ENCODE measurements at regions not wholly inside any gene's neighbourhood (a gene's known extent, or its start where the extent isn't known, plus 50 kb on each side); places are given as distances from the start of the nearest gene placed in this dataset.

GRCh38 chr4:158055668-158056067 is 117.2 kb downstream of the GASK1B start:
- TF ChIP-seq CREB1 (IDR thresholded peaks at IDR 0.05; ENCODE audit: low read depth) = no peak
- TF ChIP-seq CEBPB (IDR thresholded peaks at IDR 0.05) = no peak
- no peak for TF ChIP-seq NFIC (IDR thresholded peaks at IDR 0.05)
- no peak for TF ChIP-seq EGR1 (IDR thresholded peaks at IDR 0.05)
- TF ChIP-seq TAF1 (IDR thresholded peaks at IDR 0.05; ENCODE audit: low read depth) = no peak
- TF ChIP-seq USF1 (IDR thresholded peaks at IDR 0.05) = no peak
- no peak for TF ChIP-seq TEAD4 (IDR thresholded peaks at IDR 0.05)
- no peak for TF ChIP-seq REST (IDR thresholded peaks at IDR 0.05; ENCODE audit: low read depth)
- TF ChIP-seq FOXM1 (IDR thresholded peaks at IDR 0.05; ENCODE audit: borderline replicate concordance, low read depth) = no peak
- no peak for TF ChIP-seq EP300 (IDR thresholded peaks at IDR 0.05; ENCODE audit: borderline replicate concordance)
- TF ChIP-seq, protein P1, sequence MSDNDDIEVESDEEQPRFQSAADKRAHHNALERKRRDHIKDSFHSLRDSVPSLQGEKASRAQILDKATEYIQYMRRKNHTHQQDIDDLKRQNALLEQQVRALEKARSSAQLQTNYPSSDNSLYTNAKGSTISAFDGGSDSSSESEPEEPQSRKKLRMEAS (IDR thresholded peaks at IDR 0.05) = no peak
- no peak for TF ChIP-seq ZBTB7A (IDR thresholded peaks at IDR 0.05; ENCODE audit: low read depth)

DNA sequence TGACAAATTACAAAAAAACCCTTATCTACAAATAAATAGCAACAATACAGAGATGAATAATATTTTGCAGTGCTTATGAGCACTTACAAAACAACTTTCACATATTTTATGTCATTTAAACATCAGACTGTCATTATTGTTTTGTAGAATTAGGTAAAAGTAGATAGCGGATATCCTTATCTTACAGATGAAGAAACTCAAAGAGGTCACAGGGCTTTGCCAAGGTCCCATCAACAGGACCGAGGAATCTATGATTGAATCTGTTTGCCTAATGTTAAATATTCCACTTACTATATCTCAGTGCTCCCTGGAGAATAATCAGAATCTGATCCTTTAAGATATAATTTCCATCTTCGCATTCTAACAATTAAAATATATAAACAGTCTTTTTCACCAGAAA is 119.0 kb downstream of the GASK1B start:
- TF ChIP-seq TAF1 (IDR thresholded peaks at IDR 0.05; ENCODE audit: low read depth) (no peak), FOXM1 (IDR thresholded peaks at IDR 0.05; ENCODE audit: borderline replicate concordance, low read depth) (no peak), EGR1 (IDR thresholded peaks at IDR 0.05) (no peak), TCF12 (IDR thresholded peaks at IDR 0.05; ENCODE audit: low read depth) (no peak), EP300 (IDR thresholded peaks at IDR 0.05; ENCODE audit: borderline replicate concordance) (no peak), RAD21 (IDR thresholded peaks at IDR 0.05; ENCODE audit: low read depth) (no peak), TEAD4 (IDR thresholded peaks at IDR 0.05) (no peak), ZBTB7A (IDR thresholded peaks at IDR 0.05; ENCODE audit: low read depth) (no peak), REST (IDR thresholded peaks at IDR 0.05; ENCODE audit: low read depth) (no peak), USF1 (IDR thresholded peaks at IDR 0.05) (no peak), NFIC (IDR thresholded peaks at IDR 0.05) (no peak), YY1 (IDR thresholded peaks at IDR 0.05; ENCODE audit: low read depth) (no peak), CEBPB (IDR thresholded peaks at IDR 0.05) (no peak), CREB1 (IDR thresholded peaks at IDR 0.05; ENCODE audit: low read depth) (no peak)
- TF ChIP-seq, protein P1 (IDR thresholded peaks at IDR 0.05) = no peak

DNA sequence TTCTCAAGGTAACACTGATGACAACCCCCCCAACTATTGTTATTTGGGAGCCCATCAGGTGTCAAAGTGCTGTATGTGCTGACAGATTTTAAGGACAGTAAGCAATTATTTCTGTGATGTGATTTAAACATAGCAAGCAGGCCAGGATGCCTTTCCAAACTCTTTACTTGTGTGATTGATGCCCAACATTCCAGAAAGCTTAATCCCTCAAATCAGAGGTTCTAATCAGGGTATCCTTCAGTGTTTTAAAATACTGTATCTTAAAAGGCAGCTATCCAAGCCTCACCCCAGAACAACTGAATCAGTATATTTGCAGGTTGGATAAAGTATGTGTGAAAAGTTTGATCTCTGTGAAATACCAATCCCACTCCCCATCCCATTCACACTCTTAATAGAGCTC is 119.7 kb downstream of the GASK1B start:
- TF ChIP-seq TEAD4 (IDR thresholded peaks at IDR 0.05) = no peak
- TF ChIP-seq, protein P1 (IDR thresholded peaks at IDR 0.05) = no peak
- no peak for TF ChIP-seq ZBTB7A (IDR thresholded peaks at IDR 0.05; ENCODE audit: low read depth)
- TF ChIP-seq CEBPB (IDR thresholded peaks at IDR 0.05) = no peak
- no peak for TF ChIP-seq YY1 (IDR thresholded peaks at IDR 0.05; ENCODE audit: low read depth)
- no peak for TF ChIP-seq TAF1 (IDR thresholded peaks at IDR 0.05; ENCODE audit: low read depth)
- no peak for TF ChIP-seq EP300 (IDR thresholded peaks at IDR 0.05; ENCODE audit: borderline replicate concordance)
- no peak for TF ChIP-seq EGR1 (IDR thresholded peaks at IDR 0.05)
- no peak for TF ChIP-seq TCF12 (IDR thresholded peaks at IDR 0.05; ENCODE audit: low read depth)

GRCh38 chr4:158051401-158052235 is 121.2 kb downstream of the GASK1B start:
- no peak for TF ChIP-seq REST (IDR thresholded peaks at IDR 0.05; ENCODE audit: low read depth)
- TF ChIP-seq TCF12 (IDR thresholded peaks at IDR 0.05; ENCODE audit: low read depth) = no peak
- TF ChIP-seq CEBPB (IDR thresholded peaks at IDR 0.05) = no peak
- no peak for TF ChIP-seq TEAD4 (IDR thresholded peaks at IDR 0.05)
- TF ChIP-seq EGR1 (IDR thresholded peaks at IDR 0.05) = no peak
- TF ChIP-seq EP300 (IDR thresholded peaks at IDR 0.05; ENCODE audit: borderline replicate concordance) = no peak
- no peak for TF ChIP-seq USF1 (IDR thresholded peaks at IDR 0.05)
- TF ChIP-seq TAF1 (IDR thresholded peaks at IDR 0.05; ENCODE audit: low read depth) = no peak
- TF ChIP-seq NFIC (IDR thresholded peaks at IDR 0.05) = no peak
- no peak for TF ChIP-seq YY1 (IDR thresholded peaks at IDR 0.05; ENCODE audit: low read depth)
- no peak for TF ChIP-seq ZBTB7A (IDR thresholded peaks at IDR 0.05; ENCODE audit: low read depth)
- TF ChIP-seq, protein P1 (IDR thresholded peaks at IDR 0.05) = no peak
- TF ChIP-seq RAD21 (IDR thresholded peaks at IDR 0.05; ENCODE audit: low read depth) = no peak
- no peak for TF ChIP-seq CREB1 (IDR thresholded peaks at IDR 0.05; ENCODE audit: low read depth)

All from Ishikawa (cell line).